ENCODE measurements at regions not wholly inside any gene's neighbourhood (a gene's known extent, or its start where the extent isn't known, plus 50 kb on each side); places are given as distances from the start of the nearest gene placed in this dataset.

- TF ChIP-seq CTCF (optimal IDR thresholded peaks at IDR 0.05 in 1 of 3, IDR thresholded peaks at IDR 0.05 in 1 of 3, conservative IDR thresholded peaks at IDR 0.05 in 1 of 3; ENCODE audit: extremely low read depth in 1 of 3, insufficient read depth in 2 of 3, low read length in 3 of 3): no peak
- no peak for TF ChIP-seq EZH2 (IDR thresholded peaks at IDR 0.05; ENCODE audit: low read length)
Observed at GRCh38 chr5:93995126-93995621, 253.8 kb upstream of the POU5F2 start.

Data from keratinocyte (primary cell).